DMS53 (cell line): ENCODE measurements at regions not wholly inside any gene's neighbourhood (a gene's known extent, or its start where the extent isn't known, plus 50 kb on each side); places are given as distances from the start of the nearest gene placed in this dataset.

ENCODE experiments used
- DNase-seq: peaks from one replicate; lab custom pipeline; 2025; lab: John Stamatoyannopoulos, UW

DNA sequence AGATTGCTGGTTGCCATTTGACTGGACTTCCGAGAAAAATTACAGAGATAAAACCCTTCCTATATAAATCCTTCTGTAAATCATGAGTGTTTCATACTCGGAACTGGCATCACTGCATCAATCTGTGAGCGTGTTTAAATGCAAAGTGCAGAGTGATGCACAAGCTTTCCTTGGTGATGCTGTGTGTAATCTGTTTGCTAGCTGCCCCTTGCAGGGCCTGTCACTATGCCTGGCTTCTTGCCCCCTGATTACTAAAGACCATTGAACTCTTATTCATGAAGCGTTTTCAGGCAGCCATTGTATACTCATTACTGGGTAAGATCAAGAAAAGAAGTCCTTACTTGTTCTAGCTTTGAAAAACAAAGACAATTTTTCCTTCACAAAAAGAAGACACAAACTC lies 266.9 kb upstream of the FANCL start:
- DNase-seq, result no peak

DNA sequence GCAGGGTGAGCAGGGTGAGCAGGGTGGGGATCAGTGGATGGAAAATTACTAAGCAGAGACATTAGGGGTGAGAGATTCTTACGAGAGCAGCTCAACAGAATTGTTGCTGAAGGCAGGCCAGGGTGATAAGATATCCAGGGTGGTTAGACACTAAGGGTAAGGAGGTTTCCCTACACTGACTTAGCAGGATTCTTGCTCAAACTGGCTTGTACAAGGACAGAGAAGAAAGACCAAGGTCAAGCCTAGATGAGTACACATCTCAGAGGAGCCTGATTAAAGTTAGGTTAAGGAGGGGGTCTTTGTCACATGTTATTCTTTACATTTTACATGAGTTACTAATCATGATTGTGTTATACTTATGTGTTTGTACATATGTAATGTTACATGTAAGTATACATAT lies 262.8 kb upstream of the FANCL start:
- DNase-seq, result no peak

DNA sequence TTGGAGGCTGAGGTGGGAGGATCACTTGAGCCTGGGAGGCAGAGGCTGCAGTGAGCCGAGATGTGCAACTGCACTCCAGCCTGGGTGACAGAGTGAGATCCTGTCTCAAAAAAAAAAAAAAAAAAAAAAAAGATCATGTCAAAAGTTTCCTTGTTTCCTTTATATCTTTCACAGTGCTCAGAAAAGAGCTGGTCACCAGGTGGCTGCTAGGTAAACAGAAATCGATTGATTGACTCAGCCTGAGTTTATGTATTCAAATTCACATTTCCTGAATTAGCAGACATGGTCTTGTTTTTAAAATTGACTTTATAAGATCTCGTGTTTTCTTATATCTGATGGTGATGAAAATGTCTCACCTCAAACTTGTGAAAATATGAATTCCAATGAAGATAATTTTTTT lies 261.8 kb upstream of the FANCL start:
- peak; percentile 56 for DNase-seq

DNA sequence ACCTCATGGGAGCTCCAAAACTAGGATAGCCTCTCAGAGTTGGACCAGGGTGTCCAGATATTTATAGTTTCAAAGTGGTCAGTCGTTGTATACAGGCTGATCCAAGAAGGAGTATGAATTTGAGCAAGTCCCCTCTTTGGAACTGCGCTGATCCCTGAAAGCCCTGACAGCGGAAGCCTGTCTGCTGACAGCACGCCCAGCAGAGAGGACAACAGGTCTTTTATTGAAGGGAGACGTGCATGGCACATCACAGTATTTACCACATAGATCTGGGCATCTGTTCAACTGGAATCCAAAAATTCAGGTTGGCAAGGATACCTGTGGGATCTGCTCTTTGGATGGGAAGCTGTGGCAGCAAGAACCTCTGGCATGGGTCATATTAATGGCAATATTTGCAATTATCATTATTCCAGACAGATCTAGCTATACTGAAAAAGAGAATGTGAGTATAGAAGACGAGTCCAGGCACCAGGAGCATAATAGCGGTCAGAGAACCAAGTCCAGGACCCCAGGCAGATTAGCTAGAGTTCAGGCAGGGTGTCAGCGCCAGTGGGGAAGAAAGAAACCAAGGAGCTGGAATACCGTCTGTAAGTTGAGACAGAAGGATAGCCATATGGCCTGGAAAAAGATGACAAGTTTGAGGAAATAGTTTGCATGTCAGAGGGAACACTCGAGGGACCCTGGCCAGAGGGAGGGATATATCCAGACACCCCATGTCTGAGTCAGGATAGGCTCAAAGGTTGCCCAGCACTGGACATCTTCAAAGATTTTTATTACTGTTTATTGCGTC lies 260.4 kb upstream of the FANCL start:
- DNase-seq, result no peak

DNA sequence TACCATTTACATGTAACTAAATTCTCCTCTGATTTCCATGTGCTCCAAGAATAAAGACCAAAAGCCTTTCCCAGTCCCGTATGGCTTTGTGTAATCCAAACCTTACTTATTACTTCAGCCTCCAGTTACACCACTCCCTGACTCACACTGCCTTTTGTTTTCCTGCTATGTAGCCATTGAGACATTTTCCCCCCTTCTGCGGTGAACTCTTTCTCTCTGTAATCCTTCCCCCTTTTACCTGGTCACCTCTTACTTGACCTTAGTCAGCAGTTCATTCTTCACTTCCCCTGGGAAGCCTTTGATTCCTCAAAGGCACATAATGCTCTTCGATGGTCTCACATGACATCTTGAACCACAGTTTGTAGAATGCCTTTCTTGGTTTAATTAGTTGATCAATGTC lies 256.0 kb upstream of the FANCL start:
- no peak for DNase-seq

DNA sequence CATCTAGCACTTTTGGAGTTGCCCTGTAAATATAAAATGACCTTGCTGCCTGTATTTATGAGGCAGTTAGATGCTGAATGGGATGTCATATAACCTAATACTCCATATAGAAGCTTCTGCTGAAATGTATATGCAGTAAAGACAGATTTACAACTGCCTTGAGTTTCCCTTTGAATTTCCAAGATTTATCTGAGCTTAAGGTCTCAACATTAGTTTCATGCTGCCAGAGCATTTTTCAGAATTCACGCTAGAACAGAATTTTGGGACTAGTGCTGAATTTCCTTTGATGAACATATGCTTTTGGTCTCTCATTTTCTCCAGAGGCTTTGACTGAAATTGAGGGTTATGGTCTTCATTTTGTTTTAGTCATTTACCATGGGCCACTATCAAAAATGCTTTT lies 254.7 kb upstream of the FANCL start:
- DNase-seq, result no peak

DNA sequence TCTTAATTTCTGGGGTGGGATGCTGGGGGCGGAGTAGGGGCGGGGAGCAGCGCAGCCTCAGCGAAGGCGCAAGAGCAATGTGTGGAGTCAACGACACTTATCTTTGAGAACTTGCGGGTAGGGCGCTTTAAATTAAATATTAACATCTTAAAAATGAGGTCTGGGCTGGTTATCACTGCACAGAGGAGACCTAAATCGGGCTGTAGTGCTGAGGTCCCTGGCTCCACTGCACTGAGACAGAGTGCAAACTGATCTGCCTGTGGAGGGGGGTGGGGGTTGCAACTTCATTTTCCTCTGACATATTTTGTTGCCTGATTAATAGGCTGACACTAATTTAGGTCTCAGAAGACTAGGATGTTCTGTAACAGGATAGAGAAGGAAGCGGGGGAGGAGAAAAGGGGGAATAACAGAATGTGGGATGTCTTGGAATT lies 253.0 kb upstream of the FANCL start:
- DNase-seq, result no peak

DNA sequence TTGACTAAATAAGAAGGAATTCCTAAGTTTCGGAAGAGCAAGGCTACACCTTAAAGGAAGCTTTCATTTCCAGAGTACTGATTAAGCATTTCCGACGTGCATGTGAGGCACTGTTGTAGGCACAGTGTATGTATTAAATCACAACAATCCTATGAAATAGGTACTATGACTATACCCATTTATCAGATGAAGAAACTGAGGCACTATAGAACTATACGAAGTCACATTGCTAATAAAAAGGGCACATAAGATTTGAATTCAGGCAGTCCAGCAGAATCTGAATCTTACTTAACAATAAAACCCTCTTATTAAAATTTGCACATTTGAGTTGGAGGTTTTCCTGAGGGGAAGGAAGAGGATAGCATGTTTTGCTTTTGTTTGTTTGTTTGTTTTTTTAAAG lies 243.5 kb upstream of the FANCL start:
- DNase-seq, result no peak

DNA sequence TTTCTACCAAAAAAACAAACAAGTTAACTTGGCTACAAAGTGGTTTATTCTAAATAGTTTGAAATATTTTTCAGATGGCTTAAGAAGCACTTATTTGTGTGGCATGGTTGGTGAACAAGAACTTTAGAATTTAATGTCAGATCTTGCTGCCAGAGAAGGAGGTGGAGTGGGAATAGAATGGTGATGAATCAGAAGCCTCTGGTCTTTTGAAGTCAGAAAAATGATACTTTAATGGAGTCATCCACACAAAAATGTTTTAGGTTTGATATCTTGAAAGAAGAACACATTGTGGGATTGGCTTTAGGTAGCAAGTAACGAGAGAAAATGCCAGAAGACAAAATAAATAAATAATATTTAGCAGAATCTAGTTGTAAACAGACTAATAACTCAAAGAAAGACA lies 243.1 kb upstream of the FANCL start:
- no peak for DNase-seq

DNA sequence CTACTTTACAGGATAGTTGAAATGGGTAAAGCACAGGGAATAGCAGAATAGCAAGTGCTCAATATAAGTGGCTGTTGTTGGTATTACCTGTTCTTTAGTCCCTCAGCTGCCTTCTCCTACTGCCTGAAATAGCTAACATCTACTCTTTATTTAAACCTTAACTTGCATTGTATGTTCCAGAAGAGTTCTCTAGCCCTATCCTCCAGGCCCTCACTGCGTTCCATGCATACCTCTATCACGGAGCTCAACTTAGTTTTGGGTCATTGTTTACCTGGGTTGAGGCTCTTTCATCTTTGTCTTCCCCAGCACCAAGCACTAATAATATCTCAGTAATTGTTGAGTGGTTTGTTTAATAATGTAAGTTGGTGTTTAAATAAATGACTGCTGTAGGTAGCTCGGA lies 242.2 kb upstream of the FANCL start:
- DNase-seq, result no peak

DNA sequence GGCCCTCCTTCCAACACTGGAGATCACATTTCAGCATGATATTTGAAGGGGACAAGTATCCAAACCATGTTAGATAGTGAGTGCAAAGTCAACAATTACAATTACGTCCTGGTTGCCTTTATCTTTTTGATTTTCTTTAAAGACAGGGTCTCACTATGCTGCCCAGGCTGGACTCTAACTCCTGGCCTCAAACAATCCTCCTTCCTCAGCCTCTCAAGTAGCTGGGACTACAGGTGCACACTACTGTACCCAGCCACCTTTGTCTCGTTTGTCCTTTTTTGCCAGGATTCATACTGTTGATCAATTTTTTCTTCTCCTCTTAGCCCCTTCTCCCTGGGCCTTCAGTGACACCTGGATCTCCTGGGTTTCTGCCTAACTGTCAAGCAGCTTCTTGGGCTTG lies 240.5 kb upstream of the FANCL start:
- DNase-seq, result no peak

DNA sequence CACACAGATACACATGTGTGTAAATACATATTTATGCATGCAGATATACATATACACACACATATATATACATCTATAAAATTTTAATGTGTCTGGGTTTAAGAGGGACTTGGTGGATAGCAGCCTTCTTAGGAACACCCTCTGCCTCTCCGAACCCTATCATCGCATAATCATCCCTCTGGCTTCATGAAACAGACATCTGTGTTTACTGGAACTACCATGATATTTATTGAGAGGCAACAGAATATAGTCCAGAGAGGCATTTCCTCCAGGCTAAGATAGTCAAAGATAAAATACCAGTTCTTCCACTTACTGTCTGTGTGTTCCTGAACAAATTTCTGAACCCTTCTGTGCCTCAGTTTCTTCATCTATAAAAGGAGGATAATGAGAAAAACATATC lies 239.0 kb upstream of the FANCL start:
- DNase-seq, result no peak

DNA sequence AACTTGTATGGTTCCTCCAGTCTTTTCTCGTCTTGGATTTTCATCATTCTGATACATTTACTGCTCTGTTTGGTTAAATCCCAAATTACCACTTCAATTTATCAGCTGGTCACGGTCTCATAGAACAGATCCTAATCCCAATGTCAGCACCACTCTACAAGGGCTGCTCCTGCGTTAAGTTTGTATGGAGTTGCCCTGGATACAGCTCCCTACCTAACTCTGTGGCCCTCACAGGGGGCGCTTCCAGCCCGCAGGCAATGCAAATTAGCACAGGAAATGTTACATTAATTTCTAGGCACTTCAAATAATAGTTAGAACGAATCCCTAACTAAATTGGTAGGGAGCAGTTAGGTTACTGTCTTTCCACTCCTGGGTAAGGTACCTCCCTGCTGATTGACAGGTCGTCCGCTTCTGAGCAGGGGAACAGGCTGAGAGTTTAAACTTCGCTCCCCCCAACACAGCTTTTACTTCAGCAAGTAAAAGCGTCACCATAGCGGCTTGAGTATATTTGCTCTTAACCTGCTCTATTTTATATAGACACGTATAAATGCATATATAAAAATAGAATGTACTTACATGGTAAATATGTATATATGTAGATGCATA lies 238.5 kb upstream of the FANCL start:
- no peak for DNase-seq

DNA sequence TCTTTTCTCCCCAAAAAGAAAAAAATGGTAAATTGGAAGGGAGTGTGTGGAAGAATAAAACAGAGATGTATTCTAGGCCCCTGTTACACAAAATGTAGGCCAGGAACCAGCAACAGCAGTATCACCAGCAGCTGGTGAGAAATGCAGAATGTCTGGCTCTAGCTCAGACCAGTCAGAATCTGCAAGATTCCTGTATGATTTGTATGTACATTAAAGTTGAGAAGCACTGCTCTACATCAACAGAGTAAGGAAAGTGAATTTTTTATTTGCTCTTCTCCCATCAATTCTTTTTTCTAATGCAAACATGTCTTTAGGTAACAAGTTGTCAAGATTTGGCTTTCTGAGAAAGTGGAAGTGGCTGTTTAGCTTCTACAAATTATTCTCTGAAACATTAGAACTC lies 235.4 kb upstream of the FANCL start:
- no peak for DNase-seq

DNA sequence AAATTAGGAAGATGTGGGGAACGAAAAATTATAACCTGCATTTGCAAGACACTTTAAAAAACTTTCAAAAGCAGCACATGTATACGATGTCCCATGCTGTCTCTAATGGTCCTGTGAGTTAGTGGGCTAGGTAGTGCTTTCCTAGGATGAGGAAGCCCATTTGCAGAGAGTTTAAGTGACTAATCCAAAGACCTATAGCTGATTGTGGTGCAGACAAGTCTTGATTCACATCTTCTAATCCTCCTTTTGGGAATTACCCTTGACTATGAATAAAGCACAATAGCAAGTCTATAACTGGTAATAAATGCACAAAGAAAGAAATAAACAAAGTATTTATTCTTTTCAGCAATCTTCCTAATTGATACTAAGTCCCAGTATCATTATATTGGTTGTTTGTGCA lies 234.6 kb upstream of the FANCL start:
- no peak for DNase-seq

DNA sequence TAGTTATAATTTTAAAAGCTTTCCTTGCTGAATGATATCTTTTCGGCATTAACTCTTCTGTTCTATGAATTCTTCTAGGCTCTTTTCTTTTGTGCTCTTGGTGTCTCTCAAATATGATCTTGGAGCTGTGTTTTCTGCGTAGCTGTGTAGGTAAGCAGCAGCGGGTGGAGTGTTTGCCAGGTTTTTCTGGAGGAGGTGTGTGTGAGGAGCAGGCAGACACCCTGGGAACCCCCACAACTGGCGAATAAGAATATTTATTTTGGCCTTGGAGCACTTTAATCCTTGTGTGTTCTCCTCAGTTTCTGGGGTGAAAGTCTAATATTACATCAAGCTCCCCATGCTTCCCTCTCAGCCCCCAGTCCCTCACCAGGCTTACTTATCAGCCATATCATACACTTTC lies 232.0 kb upstream of the FANCL start:
- DNase-seq, result no peak

DNA sequence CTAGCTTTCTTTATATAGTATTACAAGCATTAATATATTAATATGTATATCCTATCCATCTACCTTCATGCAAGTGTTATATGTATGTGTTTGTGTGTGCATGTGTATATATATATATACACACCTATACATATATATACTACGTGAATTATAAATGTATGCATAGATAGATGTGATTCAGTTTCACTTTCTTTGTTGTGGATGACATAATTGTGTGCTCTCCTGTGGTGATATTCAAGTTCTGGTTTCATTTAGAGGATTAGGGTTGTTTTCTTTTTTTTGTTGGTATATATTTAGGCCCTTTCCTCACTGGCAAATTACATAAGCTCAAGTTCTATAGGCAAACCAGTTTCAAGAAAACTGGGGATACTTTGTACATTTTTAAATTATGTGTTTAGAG lies 225.7 kb upstream of the FANCL start:
- DNase-seq, result peak; percentile 70

DNA sequence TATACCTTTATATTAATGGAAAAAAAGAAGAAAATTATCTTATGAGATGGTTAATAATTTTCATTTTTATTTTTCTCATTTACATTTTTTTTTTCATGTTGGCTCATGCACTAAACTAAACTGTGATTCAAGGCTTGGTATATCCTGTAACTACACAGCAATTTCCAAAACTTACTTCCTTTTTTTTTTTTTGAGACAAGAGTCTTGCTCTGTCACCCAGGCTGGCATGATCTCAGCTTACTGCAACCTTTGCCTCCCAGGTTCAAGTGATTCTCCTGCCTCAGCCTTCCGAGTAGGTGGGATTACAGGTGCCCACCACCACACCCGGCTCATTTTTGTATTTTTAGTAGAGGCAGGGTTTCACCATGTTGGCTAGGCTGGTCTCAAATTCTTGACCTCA lies 224.9 kb upstream of the FANCL start:
- DNase-seq, result peak; percentile 47

DNA sequence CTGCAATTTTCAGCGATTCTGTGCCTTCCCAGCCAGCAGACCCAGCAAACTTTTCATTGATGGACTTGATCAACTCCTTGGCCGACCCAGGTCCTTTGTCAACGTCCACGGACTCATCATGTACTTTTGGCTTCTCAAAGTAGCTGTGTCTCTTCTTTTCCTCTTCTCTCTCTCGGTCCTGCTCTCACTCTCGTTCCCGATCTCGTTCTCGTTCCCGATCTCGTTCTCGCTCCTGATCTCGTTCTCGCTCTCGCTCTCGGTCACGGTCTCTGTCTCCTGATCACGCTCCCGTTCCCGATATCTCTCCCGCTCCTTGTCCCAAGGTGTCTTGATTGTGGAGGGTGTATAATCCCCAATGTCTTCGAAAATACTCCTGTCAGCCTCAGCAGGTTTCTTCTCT lies 219.5 kb upstream of the FANCL start:
- DNase-seq, result no peak

DNA sequence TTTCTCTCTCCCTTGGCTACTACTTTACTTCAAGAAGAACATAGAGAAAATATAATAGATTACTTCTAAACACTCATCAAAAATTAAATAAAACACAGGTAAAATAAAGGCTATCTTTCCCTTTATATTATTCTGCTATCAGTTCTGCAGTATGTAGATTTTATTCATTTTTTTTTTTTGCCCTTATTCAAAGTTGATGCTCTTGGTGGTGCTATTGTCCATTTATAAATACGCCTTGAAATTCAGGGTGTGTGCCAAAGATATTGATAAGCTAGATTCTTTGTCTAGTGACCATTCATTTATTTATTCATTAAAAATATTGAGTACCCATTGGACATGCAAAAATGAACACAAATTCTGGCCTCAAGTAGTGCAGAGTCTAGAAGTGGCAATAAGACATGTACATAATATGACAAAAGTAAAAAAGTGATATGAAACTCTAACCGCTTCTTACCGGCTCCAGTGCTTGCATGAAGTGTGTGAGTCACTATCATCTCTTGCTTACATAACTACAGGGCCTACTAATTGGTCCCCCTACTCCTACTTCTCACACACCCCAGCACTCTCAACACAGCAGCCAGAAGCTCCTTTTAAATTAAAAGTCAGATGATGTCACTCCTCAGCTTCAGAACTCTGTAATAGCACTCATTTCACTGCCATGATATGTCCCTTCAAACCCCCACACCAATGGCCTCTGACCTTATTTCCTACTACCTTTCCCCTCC lies 208.3 kb upstream of the FANCL start:
- peak; percentile 44 for DNase-seq

DNA sequence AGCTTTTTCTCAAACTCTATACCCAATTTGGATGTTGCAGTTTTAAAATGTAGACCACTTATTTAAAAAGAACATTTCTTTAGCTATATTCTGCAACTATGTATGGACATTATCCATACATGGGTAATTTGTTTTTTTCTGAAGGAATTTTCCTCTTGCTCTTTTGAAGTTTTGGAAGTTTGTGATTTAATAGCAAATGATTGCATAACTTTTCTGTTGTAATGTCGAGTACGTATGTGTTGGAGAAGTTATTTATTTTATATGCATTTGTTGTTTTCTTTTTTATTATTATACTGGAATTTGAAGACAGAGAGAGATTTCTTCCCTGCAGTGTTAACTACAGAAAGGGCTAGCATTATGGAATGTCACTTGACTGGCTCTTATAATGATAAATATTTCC lies 207.7 kb upstream of the FANCL start:
- no peak for DNase-seq

DNA sequence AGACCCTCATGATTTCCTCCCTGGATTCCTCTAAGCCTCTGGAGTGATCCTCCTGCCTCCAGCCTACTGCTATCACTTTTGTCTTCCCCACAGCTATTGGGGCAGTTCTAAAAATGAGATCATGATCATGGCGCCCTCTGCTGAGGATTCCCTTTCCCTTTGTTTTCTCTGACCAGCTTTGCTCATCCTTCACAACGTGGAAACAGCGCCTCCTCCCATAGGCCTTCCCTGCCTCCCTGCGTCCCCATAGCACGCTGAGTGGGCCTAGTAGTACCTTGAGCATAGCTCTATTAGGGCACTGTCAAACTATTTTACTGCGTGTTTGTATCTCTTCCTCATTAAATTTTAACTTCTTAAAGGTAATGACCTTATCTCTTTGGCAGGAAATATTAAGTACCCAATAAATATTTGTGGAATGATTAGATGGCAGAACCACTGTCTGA lies 207.0 kb upstream of the FANCL start:
- peak; percentile 94 for DNase-seq

DNA sequence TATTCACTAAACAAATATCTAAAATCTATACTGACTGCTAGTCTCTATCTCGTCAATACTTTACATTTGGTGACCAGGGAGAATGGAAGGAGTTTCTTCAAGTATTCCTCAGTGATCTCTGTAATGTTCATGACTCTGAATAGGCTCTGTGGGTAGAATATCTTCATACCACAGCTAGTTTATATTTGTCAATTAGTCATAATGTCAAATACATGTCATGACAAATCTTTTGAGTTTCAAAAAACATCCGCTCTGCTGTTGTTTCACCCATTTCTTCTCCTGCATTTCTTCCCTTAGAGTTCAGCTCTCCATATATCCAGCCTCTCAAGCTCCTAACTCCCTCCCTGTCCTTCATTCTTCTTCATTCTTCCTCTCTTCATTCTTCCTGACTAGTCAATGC lies 206.5 kb upstream of the FANCL start:
- DNase-seq, result no peak
